ENCODE measurements at regions not wholly inside any gene's neighbourhood (a gene's known extent, or its start where the extent isn't known, plus 50 kb on each side); places are given as distances from the start of the nearest gene placed in this dataset.
A peak's percentile ranks its signal among the peaks of the same experiment; 100 is the strongest.
"Not testable (repeated sequence)": the region's sequence is repeated elsewhere in the genome, so short reads cannot be mapped to it uniquely, and the experiment has no call there.

DNA sequence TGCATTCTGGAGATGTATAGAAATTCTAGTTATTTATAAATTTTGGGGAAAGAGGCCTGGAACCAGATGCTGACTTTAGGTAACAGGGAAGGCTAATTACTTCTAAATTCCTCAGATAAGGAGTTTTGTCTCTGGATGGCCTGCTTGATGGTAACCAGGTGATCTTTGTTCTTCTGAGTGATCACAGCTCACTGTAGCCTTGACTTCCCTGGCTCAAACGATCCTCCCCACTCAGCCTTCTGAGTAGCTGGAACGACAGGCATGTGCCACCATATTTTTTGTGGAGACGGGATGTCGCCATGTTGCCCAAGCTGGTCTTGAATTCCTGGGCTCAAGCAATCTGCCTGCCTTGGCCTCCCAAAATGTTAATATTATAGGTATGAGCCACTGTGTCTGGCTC, 54.4 kb upstream of the MSH6 start:
- no peaks in the 10 kb centered on the region for H3K4me1 Mint-ChIP-seq (ENCODE audit: low read depth)
- no peaks in the 10 kb centered on the region for H3K36me3 Mint-ChIP-seq (ENCODE audit: insufficient read depth in 2 of 2)
- no peaks in the 10 kb centered on the region for H3K9me3 Mint-ChIP-seq
- H3K4me3 Mint-ChIP-seq: no peak overlapping the region
- DNase-seq: no peak
- H3K27me3 Mint-ChIP-seq (ENCODE audit: low read depth): no peaks in the 10 kb centered on the region
- H3K27ac Mint-ChIP-seq: no peak overlapping the region
- no peak for ATAC-seq (replicated peaks in 1 of 2)

DNA sequence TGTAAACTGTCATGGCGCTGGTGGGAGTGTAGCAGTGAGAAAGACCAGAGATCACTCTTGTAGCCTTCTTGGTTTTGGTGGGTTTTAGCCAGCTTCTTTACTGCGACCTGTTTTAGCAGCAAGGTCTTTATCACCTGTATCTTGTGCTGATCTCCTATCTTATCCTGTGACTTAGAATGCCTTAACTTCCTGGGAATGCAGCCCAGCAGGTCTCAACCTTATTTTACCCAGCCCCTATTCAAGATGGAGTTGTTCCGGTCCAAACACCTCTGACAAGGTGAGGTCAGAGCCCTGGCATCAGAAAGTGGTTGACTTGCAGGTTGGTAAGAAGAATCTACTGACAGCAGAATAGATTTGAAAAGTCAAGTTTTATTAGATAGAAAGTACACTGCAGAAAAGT, 55.0 kb upstream of the MSH6 start:
- no peak for ATAC-seq (replicated peaks in 1 of 2)
- H3K9me3 Mint-ChIP-seq: no peaks in the 10 kb centered on the region

GRCh38 chr2:47726978-47727377, 56.0 kb upstream of the MSH6 start:
- H3K9me3 Mint-ChIP-seq; H3K4me1 Mint-ChIP-seq (ENCODE audit: low read depth); H3K36me3 Mint-ChIP-seq (ENCODE audit: insufficient read depth in 2 of 2); DNase-seq; H3K4me3 Mint-ChIP-seq; H3K27me3 Mint-ChIP-seq (ENCODE audit: low read depth); ATAC-seq (replicated peaks in 1 of 2); H3K27ac Mint-ChIP-seq: not testable (repeated sequence)

More for the DNA sequence above, 55.0 kb upstream of the MSH6 start:
- Mint-ChIP-seq H3K4me3 (no peak overlapping the region), H3K27me3 (ENCODE audit: low read depth) (no peaks in the 10 kb centered on the region), H3K36me3 (ENCODE audit: insufficient read depth in 2 of 2) (no peaks in the 10 kb centered on the region), H3K27ac (no peak overlapping the region), H3K4me1 (ENCODE audit: low read depth) (no peaks in the 10 kb centered on the region)
- no peak for DNase-seq

DNA sequence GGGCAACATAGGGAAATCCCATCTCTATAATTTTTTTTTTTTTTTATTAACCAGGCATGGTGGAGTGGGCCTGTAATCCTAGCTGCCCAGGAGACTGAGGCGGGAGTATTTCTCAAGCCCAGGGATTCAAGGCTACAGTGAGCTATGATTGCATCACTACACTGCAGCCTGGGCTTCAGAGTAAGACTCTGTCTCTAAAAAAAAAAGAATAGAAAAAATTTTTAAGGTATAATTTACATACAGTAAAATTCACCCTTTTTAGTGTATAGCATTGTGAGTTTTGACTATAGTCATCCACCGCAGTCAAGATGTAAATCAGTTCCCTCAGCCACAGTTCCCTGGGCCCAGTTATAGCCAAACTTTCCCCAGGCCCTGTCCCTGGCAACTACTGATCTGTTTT, 57.1 kb upstream of the MSH6 start:
- ATAC-seq (replicated peaks in 1 of 2) (no peak), DNase-seq (no peak)
- no peak overlapping the region for H3K4me3 Mint-ChIP-seq
- no peaks in the 10 kb centered on the region for H3K9me3 Mint-ChIP-seq
- no peaks in the 10 kb centered on the region for H3K36me3 Mint-ChIP-seq (ENCODE audit: insufficient read depth in 2 of 2)
- H3K27ac Mint-ChIP-seq: no peak overlapping the region
- no peaks in the 10 kb centered on the region for H3K27me3 Mint-ChIP-seq (ENCODE audit: low read depth)
- H3K4me1 Mint-ChIP-seq (ENCODE audit: low read depth): no peaks in the 10 kb centered on the region

- no peak overlapping the region for H3K27ac Mint-ChIP-seq
- H3K36me3 Mint-ChIP-seq (ENCODE audit: insufficient read depth in 2 of 2): no peaks in the 10 kb centered on the region
- H3K27me3 Mint-ChIP-seq (ENCODE audit: low read depth): no peaks in the 10 kb centered on the region
- no peak overlapping the region for H3K4me3 Mint-ChIP-seq
- no peaks in the 10 kb centered on the region for H3K9me3 Mint-ChIP-seq
- no peaks in the 10 kb centered on the region for H3K4me1 Mint-ChIP-seq (ENCODE audit: low read depth)
- DNase-seq (no peak), ATAC-seq (replicated peaks in 1 of 2) (peak in 1 of 2 donors; percentile 52)
These were observed 58.5 kb upstream of the MSH6 start for GRCh38 chr2:47724221-47724981.

GRCh38 chr2:47721296-47721695, 61.6 kb upstream of the MSH6 start:
- Mint-ChIP-seq H3K4me1 (ENCODE audit: low read depth) (no peaks in the 10 kb centered on the region), H3K27me3 (ENCODE audit: low read depth) (peaks cover 6% of the 10 kb centered on the region), H3K27ac (no peak overlapping the region), H3K36me3 (ENCODE audit: insufficient read depth in 2 of 2) (no peaks in the 10 kb centered on the region), H3K9me3 (no peaks in the 10 kb centered on the region), H3K4me3 (no peak overlapping the region)
- DNase-seq (no peak), ATAC-seq (replicated peaks in 1 of 2) (no peak)

DNA sequence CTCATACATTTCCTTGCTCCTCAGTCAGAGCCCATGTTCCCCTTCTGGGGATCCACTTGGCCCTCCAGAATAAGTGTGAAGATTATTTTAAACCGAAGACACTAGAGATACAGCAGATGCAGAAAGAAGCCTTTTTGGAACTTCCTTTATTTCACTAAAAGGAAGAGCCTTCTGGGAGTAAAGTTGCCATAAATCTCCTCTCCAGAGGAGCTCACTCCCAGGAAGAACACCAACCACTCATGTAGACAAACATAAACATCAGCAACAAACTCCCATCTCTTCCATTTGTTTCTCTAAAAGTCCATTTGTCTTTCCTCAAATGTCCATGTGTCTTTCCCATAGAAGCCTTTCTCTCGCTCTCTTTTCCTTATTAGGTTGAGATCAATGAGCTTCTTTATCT, 62.4 kb upstream of the MSH6 start:
- no peak overlapping the region for H3K4me3 Mint-ChIP-seq
- H3K4me1 Mint-ChIP-seq (ENCODE audit: low read depth): no peaks in the 10 kb centered on the region
- H3K27me3 Mint-ChIP-seq (ENCODE audit: low read depth): peaks cover 6% of the 10 kb centered on the region

DNA sequence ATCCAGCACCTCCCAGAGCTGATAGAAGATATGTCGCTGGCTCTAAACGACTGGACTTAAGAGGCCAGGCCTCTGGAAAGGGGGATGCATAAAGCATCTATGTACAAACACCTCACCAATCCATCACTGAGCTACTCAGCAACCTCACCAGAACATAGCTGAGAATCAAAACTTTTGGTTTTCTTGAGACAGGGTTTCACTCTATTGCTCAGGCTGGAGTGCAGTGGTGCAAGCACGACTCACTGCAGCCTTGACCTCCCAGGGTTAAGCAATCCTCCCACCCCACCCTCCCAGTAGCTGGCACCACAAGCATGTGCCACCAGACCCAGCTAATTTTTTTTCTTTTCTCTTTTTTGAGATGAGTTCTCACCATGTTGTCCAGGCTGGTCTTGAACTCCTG, 62.9 kb upstream of the MSH6 start:
- no peak overlapping the region for H3K27ac Mint-ChIP-seq
- H3K4me3 Mint-ChIP-seq: no peak overlapping the region
- H3K9me3 Mint-ChIP-seq: no peaks in the 10 kb centered on the region
- H3K36me3 Mint-ChIP-seq (ENCODE audit: insufficient read depth in 2 of 2): no peaks in the 10 kb centered on the region
- no peaks in the 10 kb centered on the region for H3K4me1 Mint-ChIP-seq (ENCODE audit: low read depth)
- peak; percentile 46 to 54 for ATAC-seq (replicated peaks in 1 of 2)
- peaks cover 6% of the 10 kb centered on the region for H3K27me3 Mint-ChIP-seq (ENCODE audit: low read depth)
- no peak for DNase-seq

More for the DNA sequence above, 62.4 kb upstream of the MSH6 start:
- no peak for ATAC-seq (replicated peaks in 1 of 2)
- H3K27ac Mint-ChIP-seq: no peak overlapping the region
- DNase-seq: no peak
- no peaks in the 10 kb centered on the region for H3K9me3 Mint-ChIP-seq
- no peaks in the 10 kb centered on the region for H3K36me3 Mint-ChIP-seq (ENCODE audit: insufficient read depth in 2 of 2)

GRCh38 chr2:47719099-47719498, 63.8 kb upstream of the MSH6 start:
- no peaks in the 10 kb centered on the region for H3K4me1 Mint-ChIP-seq (ENCODE audit: low read depth)
- H3K4me3 Mint-ChIP-seq: no peak overlapping the region
- peaks cover 6% of the 10 kb centered on the region for H3K27me3 Mint-ChIP-seq (ENCODE audit: low read depth)
- H3K36me3 Mint-ChIP-seq (ENCODE audit: insufficient read depth in 2 of 2): no peaks in the 10 kb centered on the region
- H3K27ac Mint-ChIP-seq: peak overlapping the region; percentile 47
- ATAC-seq (replicated peaks in 1 of 2) (peak; percentile 40 to 84), DNase-seq (no peak)
- no peaks in the 10 kb centered on the region for H3K9me3 Mint-ChIP-seq

GRCh38 chr2:47716307-47716706, 66.6 kb upstream of the MSH6 start:
- H3K4me1 Mint-ChIP-seq (ENCODE audit: low read depth); H3K27me3 Mint-ChIP-seq (ENCODE audit: low read depth); H3K27ac Mint-ChIP-seq; H3K36me3 Mint-ChIP-seq (ENCODE audit: insufficient read depth in 2 of 2); H3K9me3 Mint-ChIP-seq; H3K4me3 Mint-ChIP-seq; ATAC-seq (replicated peaks in 1 of 2): not testable (repeated sequence)
- peak in 1 of 2 donors; percentile 1 for DNase-seq

GRCh38 chr2:47715552-47715951, 67.4 kb upstream of the MSH6 start:
- ATAC-seq (replicated peaks in 1 of 2): no peak
- Mint-ChIP-seq H3K36me3 (ENCODE audit: insufficient read depth in 2 of 2) (no peaks in the 10 kb centered on the region), H3K27me3 (ENCODE audit: low read depth) (peaks cover 6% of the 10 kb centered on the region), H3K4me3 (no peak overlapping the region), H3K27ac (no peak overlapping the region), H3K9me3 (no peaks in the 10 kb centered on the region), H3K4me1 (ENCODE audit: low read depth) (no peaks in the 10 kb centered on the region)
- no peak for DNase-seq

GRCh38 chr2:47708801-47709499, 74.0 kb upstream of the MSH6 start:
- Mint-ChIP-seq H3K36me3 (ENCODE audit: insufficient read depth in 2 of 2) (no peaks in the 10 kb centered on the region), H3K4me1 (ENCODE audit: low read depth) (no peaks in the 10 kb centered on the region), H3K27ac (no peak overlapping the region), H3K9me3 (no peaks in the 10 kb centered on the region), H3K4me3 (no peak overlapping the region), H3K27me3 (ENCODE audit: low read depth) (peaks cover 1% of the 10 kb centered on the region)
- ATAC-seq (replicated peaks in 1 of 2) (no peak), DNase-seq (no peak)

DNA sequence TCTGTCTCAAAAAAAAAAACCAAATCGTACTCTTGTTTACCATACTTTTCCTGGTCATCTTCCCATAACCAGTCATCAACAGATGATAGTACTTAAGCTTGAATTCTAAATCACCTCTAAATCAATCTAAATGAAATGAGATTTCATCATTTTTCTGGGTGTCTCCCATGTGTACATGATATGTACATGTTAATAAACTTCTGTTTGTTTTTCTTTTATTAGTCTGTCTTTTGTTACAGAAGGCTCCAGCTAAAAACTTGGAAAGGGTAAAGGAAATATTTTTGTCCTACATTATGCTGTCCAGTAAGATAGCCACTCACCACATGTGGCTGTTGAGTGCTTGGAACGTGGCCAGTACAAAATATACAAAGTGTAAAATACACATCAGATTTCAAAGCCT, 78.7 kb upstream of the MSH6 start:
- Mint-ChIP-seq H3K27ac (no peak overlapping the region), H3K36me3 (ENCODE audit: insufficient read depth in 2 of 2) (no peaks in the 10 kb centered on the region), H3K27me3 (ENCODE audit: low read depth) (peaks cover 8% of the 10 kb centered on the region), H3K4me3 (no peak overlapping the region), H3K4me1 (ENCODE audit: low read depth) (no peaks in the 10 kb centered on the region), H3K9me3 (no peaks in the 10 kb centered on the region)
- DNase-seq: no peak
- ATAC-seq (replicated peaks in 1 of 2): no peak
